ENCODE measurements at regions not wholly inside any gene's neighbourhood (a gene's known extent, or its start where the extent isn't known, plus 50 kb on each side); places are given as distances from the start of the nearest gene placed in this dataset.
"Not testable (repeated sequence)": the region's sequence is repeated elsewhere in the genome, so short reads cannot be mapped to it uniquely, and the experiment has no call there.

DNA sequence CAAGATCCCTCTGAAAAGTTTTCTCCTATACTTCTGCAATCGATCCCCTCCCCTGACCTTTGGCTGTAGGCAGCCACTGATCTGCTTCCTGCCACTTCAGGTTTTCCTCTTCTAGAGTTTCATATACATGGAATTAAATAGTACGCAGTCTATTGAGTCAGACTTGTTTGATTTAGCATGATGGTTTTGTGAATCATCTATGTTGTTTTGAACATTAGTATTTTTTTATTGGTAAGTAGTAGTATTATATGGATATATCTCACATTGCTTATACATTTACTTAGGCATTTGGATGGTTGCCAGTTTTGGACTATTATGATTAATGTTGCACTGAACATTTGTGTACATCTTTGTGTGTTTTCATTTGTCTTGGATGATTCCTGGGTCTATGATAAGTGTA, 518.0 kb downstream of the CD109 start:
- Histone ChIP-seq H3K27ac (ENCODE audit: low read depth, low read length) (no peak overlapping the region), H3K4me1 (ENCODE audit: control insufficient read depth in 3 of 3, insufficient read depth in 3 of 3, low read length in 3 of 3) (no peaks in the 10 kb centered on the region), H3K36me3 (ENCODE audit: control insufficient read depth in 3 of 3, insufficient read depth in 3 of 3, low read length in 3 of 3) (no peaks in the 10 kb centered on the region), H3K9me3 (ENCODE audit: control insufficient read depth in 3 of 3, low read length in 3 of 3) (no peaks in the 10 kb centered on the region), H3K9ac (ENCODE audit: low read depth in 1 of 3, low read length in 3 of 3) (no peak overlapping the region), H3K4me3 (ENCODE audit: low read length in 3 of 3) (no peak overlapping the region), H3K27me3 (ENCODE audit: control insufficient read depth in 3 of 3, insufficient read depth in 3 of 3, low read length in 3 of 3) (no peaks in the 10 kb centered on the region)

DNA sequence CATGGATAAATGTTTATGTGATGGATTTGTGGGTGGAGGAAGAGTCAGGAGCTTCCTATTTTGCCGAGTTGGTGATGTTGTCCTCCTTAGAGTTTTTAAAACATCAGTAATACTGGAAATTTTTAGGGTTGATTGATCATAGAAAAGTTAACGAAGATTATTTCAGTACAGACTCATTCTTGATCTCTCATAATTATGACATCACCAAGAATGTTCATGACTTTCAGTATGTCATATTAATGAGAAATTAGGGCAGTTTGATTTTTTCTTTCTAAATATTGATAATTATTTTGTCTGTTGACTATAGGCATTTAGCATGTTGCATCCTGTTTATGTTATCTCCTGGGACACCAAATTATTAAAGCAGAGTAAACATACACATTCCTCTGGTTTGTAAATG, 512.2 kb downstream of the CD109 start:
- Histone ChIP-seq H3K27me3 (ENCODE audit: control insufficient read depth in 3 of 3, insufficient read depth in 3 of 3, low read length in 3 of 3) (no peaks in the 10 kb centered on the region), H3K4me3 (ENCODE audit: low read length in 3 of 3) (no peak overlapping the region), H3K27ac (ENCODE audit: low read depth, low read length) (no peak overlapping the region), H3K36me3 (ENCODE audit: control insufficient read depth in 3 of 3, insufficient read depth in 3 of 3, low read length in 3 of 3) (no peaks in the 10 kb centered on the region), H3K9ac (ENCODE audit: low read depth in 1 of 3, low read length in 3 of 3) (no peak overlapping the region), H3K4me1 (ENCODE audit: control insufficient read depth in 3 of 3, insufficient read depth in 3 of 3, low read length in 3 of 3) (no peaks in the 10 kb centered on the region), H3K9me3 (ENCODE audit: control insufficient read depth in 3 of 3, low read length in 3 of 3) (peaks cover 0 to 3% (median 3%) of the 10 kb centered on the region in 3 donors)

DNA sequence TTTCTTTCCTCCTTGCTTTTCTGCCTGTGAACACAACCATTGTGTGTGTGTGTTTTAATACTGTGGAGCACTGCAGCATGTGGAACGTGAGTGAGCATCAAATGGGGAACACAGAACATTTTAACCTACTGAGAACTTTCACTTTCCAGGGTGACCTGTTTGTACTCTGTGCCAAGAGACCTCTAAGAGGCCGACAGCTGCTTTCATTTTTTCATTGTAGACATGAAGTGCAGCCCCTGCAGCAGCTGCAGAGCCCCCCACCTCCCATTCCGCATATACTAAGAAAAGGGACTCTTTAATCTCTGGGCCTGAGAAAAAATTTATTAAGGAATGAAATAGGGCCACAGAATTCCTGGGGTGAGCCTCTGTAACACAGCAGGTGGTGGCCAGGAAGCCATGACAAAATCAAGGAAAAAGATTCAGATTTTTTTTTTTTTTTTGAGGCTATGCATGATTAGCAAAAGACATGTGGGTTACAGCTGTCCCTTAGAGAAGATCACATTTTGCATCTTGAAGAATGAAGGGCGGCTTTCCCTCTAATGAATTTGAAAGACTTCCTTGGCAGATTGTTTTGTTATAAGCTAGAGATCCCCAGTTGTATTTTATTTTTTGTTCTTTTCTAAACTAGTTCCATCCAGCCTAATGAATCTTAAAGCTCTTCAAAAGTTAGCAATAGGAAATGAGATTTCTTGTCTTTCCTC, 503.4 kb downstream of the CD109 start:
- no peaks in the 10 kb centered on the region for H3K27me3 ChIP-seq (ENCODE audit: control insufficient read depth in 3 of 3, insufficient read depth in 3 of 3, low read length in 3 of 3)
- H3K4me3 ChIP-seq (ENCODE audit: low read length in 3 of 3): no peak overlapping the region
- no peak overlapping the region for H3K27ac ChIP-seq (ENCODE audit: low read depth, low read length)

DNA sequence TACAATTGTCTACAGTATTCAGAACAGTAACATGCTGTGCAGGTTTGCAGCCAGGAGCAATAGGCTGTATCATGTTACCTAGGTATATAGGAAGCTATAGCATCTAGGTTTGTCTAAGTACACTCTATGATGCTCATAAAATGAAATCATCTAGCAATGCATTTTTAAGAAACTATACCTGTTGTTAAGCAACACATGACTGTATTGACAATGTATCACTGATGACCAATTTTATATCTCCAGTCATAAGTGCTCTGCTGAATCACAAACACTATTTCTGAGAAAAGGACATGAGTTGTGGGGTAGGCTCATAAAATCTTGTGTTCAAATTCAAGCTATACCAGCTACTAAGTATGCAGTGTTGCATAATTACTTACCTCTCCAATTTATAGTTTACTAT, 501.3 kb downstream of the CD109 start:
- H3K27ac ChIP-seq (ENCODE audit: low read depth, low read length): no peak overlapping the region
- H3K4me1 ChIP-seq (ENCODE audit: control insufficient read depth in 3 of 3, insufficient read depth in 3 of 3, low read length in 3 of 3): no peaks in the 10 kb centered on the region
- H3K36me3 ChIP-seq (ENCODE audit: control insufficient read depth in 3 of 3, insufficient read depth in 3 of 3, low read length in 3 of 3): no peaks in the 10 kb centered on the region
- no peak overlapping the region for H3K9ac ChIP-seq (ENCODE audit: low read depth in 1 of 3, low read length in 3 of 3)
- H3K4me3 ChIP-seq (ENCODE audit: low read length in 3 of 3): no peak overlapping the region
- no peaks in the 10 kb centered on the region for H3K9me3 ChIP-seq (ENCODE audit: control insufficient read depth in 3 of 3, low read length in 3 of 3)
- H3K27me3 ChIP-seq (ENCODE audit: control insufficient read depth in 3 of 3, insufficient read depth in 3 of 3, low read length in 3 of 3): no peaks in the 10 kb centered on the region

More for the DNA sequence above, 503.4 kb downstream of the CD109 start:
- H3K36me3 ChIP-seq (ENCODE audit: control insufficient read depth in 3 of 3, insufficient read depth in 3 of 3, low read length in 3 of 3): no peaks in the 10 kb centered on the region
- no peak overlapping the region for H3K9ac ChIP-seq (ENCODE audit: low read depth in 1 of 3, low read length in 3 of 3)
- no peaks in the 10 kb centered on the region for H3K9me3 ChIP-seq (ENCODE audit: control insufficient read depth in 3 of 3, low read length in 3 of 3)
- no peaks in the 10 kb centered on the region for H3K4me1 ChIP-seq (ENCODE audit: control insufficient read depth in 3 of 3, insufficient read depth in 3 of 3, low read length in 3 of 3)

DNA sequence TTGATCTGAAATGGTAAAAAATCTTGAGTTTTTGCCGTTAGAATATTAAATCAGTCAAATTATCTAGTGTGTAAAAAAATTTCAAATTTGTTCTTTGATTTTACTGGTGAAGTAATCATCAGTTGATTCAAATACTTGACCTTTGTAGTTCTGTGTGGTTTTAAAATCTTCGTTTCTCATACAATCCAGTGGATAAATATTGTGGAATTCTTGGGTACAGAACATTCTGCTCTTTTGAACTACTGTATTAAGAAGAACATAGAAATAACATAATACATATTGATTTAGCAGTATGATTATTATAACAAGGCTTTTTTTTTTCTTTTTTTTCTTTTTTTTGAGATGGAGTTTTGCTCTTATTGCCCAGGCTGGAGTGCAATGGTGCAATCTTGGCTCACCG, 491.8 kb downstream of the CD109 start:
- H3K4me1 ChIP-seq (ENCODE audit: control insufficient read depth in 3 of 3, insufficient read depth in 3 of 3, low read length in 3 of 3): no peaks in the 10 kb centered on the region
- no peak overlapping the region for H3K4me3 ChIP-seq (ENCODE audit: low read length in 3 of 3)
- H3K27ac ChIP-seq (ENCODE audit: low read depth, low read length): no peak overlapping the region
- H3K36me3 ChIP-seq (ENCODE audit: control insufficient read depth in 3 of 3, insufficient read depth in 3 of 3, low read length in 3 of 3): no peaks in the 10 kb centered on the region
- H3K9ac ChIP-seq (ENCODE audit: low read depth in 1 of 3, low read length in 3 of 3): no peak overlapping the region
- H3K27me3 ChIP-seq (ENCODE audit: control insufficient read depth in 3 of 3, insufficient read depth in 3 of 3, low read length in 3 of 3): no peaks in the 10 kb centered on the region
- no peaks in the 10 kb centered on the region for H3K9me3 ChIP-seq (ENCODE audit: control insufficient read depth in 3 of 3, low read length in 3 of 3)

DNA sequence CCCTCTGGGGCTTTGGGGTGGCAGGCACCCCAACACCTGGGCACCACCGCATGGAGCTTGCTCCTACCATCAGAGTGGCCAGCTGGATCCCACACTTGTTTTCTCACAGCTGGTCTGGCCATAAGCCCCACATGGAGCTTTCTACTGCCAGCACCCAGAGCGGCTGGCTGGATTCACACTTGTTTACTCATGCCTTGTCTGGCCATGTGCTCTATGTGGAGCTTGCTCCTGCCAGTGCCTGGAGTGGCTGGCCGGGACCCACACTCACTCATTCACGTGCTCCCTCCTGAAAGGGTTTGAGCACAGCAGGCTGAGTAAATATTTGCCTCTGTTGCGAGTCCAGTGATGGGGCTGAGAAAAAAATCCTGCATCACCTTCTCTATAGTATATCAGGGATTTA, 487.0 kb downstream of the CD109 start:
- H3K4me3 ChIP-seq (ENCODE audit: low read length in 3 of 3): no peak overlapping the region
- H3K36me3 ChIP-seq (ENCODE audit: control insufficient read depth in 3 of 3, insufficient read depth in 3 of 3, low read length in 3 of 3): no peaks in the 10 kb centered on the region
- no peak overlapping the region for H3K9ac ChIP-seq (ENCODE audit: low read depth in 1 of 3, low read length in 3 of 3)
- H3K4me1 ChIP-seq (ENCODE audit: control insufficient read depth in 3 of 3, insufficient read depth in 3 of 3, low read length in 3 of 3): no peaks in the 10 kb centered on the region
- H3K27me3 ChIP-seq (ENCODE audit: control insufficient read depth in 3 of 3, insufficient read depth in 3 of 3, low read length in 3 of 3): no peaks in the 10 kb centered on the region
- H3K27ac ChIP-seq (ENCODE audit: low read depth, low read length): no peak overlapping the region
- no peaks in the 10 kb centered on the region for H3K9me3 ChIP-seq (ENCODE audit: control insufficient read depth in 3 of 3, low read length in 3 of 3)

DNA sequence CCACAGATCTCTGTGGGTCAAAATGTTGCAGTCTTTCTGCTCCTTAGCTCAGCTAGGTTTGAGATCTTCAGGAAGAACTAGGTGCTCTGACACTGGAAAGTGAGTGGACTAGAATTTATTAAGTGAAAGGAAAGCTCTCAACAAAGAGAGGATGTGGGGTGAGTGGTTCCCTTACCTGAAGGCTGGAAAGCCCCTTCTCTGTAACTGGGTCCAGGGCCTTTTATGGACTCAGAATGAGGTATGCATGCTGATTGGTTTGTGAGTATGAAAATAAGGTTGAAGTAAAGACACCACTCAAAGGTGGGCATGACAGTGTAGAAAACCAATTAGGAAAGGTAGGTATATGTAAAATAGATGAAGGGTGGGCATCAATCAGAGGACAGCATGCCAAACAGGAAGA, 485.5 kb downstream of the CD109 start:
- H3K27me3 ChIP-seq (ENCODE audit: control insufficient read depth in 3 of 3, insufficient read depth in 3 of 3, low read length in 3 of 3): no peaks in the 10 kb centered on the region
- no peaks in the 10 kb centered on the region for H3K36me3 ChIP-seq (ENCODE audit: control insufficient read depth in 3 of 3, insufficient read depth in 3 of 3, low read length in 3 of 3)
- H3K9ac ChIP-seq (ENCODE audit: low read depth in 1 of 3, low read length in 3 of 3): no peak overlapping the region
- no peaks in the 10 kb centered on the region for H3K9me3 ChIP-seq (ENCODE audit: control insufficient read depth in 3 of 3, low read length in 3 of 3)
- H3K4me1 ChIP-seq (ENCODE audit: control insufficient read depth in 3 of 3, insufficient read depth in 3 of 3, low read length in 3 of 3): no peaks in the 10 kb centered on the region
- H3K4me3 ChIP-seq (ENCODE audit: low read length in 3 of 3): no peak overlapping the region
- H3K27ac ChIP-seq (ENCODE audit: low read depth, low read length): no peak overlapping the region

DNA sequence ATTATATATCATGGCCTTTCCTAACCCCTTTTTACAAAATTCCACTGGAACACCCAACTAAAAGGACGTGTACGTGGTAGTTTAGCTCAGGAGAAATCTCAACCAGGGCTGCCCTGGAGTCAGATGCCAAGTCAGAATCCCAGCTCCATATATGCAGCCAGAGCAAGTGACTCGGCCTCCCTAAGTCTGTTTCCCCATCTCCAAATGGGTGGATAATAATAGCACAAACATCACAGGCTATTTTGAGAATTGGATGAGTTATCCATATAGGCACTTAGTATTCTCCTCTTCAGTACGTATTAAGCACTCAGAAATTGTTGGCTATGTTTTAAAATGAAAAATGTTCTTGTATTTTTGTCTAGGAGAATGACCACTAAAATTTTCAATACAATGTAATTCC, 481.5 kb downstream of the CD109 start:
- no peak overlapping the region for H3K4me3 ChIP-seq (ENCODE audit: low read length in 3 of 3)
- H3K27ac ChIP-seq (ENCODE audit: low read depth, low read length): no peak overlapping the region
- no peaks in the 10 kb centered on the region for H3K4me1 ChIP-seq (ENCODE audit: control insufficient read depth in 3 of 3, insufficient read depth in 3 of 3, low read length in 3 of 3)
- H3K36me3 ChIP-seq (ENCODE audit: control insufficient read depth in 3 of 3, insufficient read depth in 3 of 3, low read length in 3 of 3): no peaks in the 10 kb centered on the region
- H3K27me3 ChIP-seq (ENCODE audit: control insufficient read depth in 3 of 3, insufficient read depth in 3 of 3, low read length in 3 of 3): no peaks in the 10 kb centered on the region
- H3K9me3 ChIP-seq (ENCODE audit: control insufficient read depth in 3 of 3, low read length in 3 of 3): no peaks in the 10 kb centered on the region
- H3K9ac ChIP-seq (ENCODE audit: low read depth in 1 of 3, low read length in 3 of 3): no peak overlapping the region

DNA sequence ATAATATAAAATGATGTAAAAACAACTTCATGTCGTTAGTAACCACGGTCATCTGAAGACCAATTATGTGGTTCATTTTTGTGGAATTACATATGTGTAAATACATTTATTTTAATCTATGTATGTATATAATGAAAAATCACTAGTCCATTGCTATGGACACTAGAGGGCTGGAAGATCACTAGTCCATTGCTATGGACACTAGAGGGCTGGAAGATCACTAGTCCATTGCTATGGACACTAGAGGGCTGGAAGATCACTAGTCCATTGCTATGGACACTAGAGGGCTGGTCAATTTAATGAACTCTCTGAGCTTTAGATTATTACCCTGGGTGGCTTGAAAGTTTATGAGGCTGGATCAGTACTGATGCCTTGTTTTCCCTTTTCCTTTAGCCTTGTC, 474.5 kb downstream of the CD109 start:
- not testable (repeated sequence) for H3K27ac ChIP-seq (ENCODE audit: low read depth, low read length); H3K9ac ChIP-seq (ENCODE audit: low read depth in 1 of 3, low read length in 3 of 3); H3K36me3 ChIP-seq (ENCODE audit: control insufficient read depth in 3 of 3, insufficient read depth in 3 of 3, low read length in 3 of 3); H3K4me3 ChIP-seq (ENCODE audit: low read length in 3 of 3); H3K9me3 ChIP-seq (ENCODE audit: control insufficient read depth in 3 of 3, low read length in 3 of 3); H3K27me3 ChIP-seq (ENCODE audit: control insufficient read depth in 3 of 3, insufficient read depth in 3 of 3, low read length in 3 of 3); H3K4me1 ChIP-seq (ENCODE audit: control insufficient read depth in 3 of 3, insufficient read depth in 3 of 3, low read length in 3 of 3)

DNA sequence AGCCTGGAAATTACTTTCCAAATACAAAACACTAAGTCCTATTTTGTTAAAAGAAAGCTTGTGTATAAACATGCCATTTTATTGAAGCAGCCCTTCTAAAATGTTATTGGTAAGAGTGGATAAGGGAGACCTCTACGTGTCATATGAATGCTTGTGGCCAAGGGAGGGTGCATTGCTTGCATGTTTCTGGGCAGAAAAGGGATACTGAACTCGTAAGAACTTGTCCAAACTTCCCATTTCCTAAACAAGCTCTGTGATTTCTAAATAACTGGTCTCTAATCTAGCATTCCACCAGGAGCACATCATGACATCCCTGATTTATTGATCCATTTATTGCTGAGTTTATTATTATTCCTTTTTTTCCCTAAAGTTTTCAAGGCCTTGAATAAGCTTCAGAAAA, 474.1 kb downstream of the CD109 start:
- Histone ChIP-seq H3K4me3 (ENCODE audit: low read length in 3 of 3) (no peak overlapping the region), H3K9me3 (ENCODE audit: control insufficient read depth in 3 of 3, low read length in 3 of 3) (no peaks in the 10 kb centered on the region), H3K27me3 (ENCODE audit: control insufficient read depth in 3 of 3, insufficient read depth in 3 of 3, low read length in 3 of 3) (no peaks in the 10 kb centered on the region), H3K4me1 (ENCODE audit: control insufficient read depth in 3 of 3, insufficient read depth in 3 of 3, low read length in 3 of 3) (no peaks in the 10 kb centered on the region), H3K36me3 (ENCODE audit: control insufficient read depth in 3 of 3, insufficient read depth in 3 of 3, low read length in 3 of 3) (no peaks in the 10 kb centered on the region), H3K27ac (ENCODE audit: low read depth, low read length) (no peak overlapping the region), H3K9ac (ENCODE audit: low read depth in 1 of 3, low read length in 3 of 3) (no peak overlapping the region)

DNA sequence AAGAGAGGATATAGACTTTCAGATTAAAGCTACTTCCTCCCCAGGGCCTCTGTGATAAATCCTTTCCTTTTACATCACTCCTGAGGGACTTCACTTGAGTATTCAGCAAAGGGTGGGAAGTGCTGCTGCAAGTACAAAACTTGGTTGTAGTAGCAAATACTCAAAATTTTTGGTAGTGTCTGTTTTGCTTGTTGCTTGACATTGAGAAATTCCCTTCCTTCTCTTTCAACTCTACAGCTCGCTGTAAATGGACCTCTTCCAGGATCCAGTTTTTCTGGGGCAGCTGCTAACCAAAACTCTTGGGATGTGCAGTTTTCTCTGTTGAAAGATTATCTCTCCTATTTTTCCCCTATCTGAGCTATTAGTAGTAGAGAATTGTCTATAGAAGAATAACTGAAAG, 472.0 kb downstream of the CD109 start:
- Histone ChIP-seq H3K36me3 (ENCODE audit: control insufficient read depth in 3 of 3, insufficient read depth in 3 of 3, low read length in 3 of 3) (no peaks in the 10 kb centered on the region), H3K4me3 (ENCODE audit: low read length in 3 of 3) (no peak overlapping the region), H3K9me3 (ENCODE audit: control insufficient read depth in 3 of 3, low read length in 3 of 3) (no peaks in the 10 kb centered on the region), H3K9ac (ENCODE audit: low read depth in 1 of 3, low read length in 3 of 3) (no peak overlapping the region), H3K27me3 (ENCODE audit: control insufficient read depth in 3 of 3, insufficient read depth in 3 of 3, low read length in 3 of 3) (no peaks in the 10 kb centered on the region), H3K4me1 (ENCODE audit: control insufficient read depth in 3 of 3, insufficient read depth in 3 of 3, low read length in 3 of 3) (no peaks in the 10 kb centered on the region), H3K27ac (ENCODE audit: low read depth, low read length) (no peak overlapping the region)

Data from skeletal muscle tissue (tissue), 3 donors.